Activated CD8-positive, alpha-beta memory T cell treated with anti-CD3 and anti-CD28 coated beads for 48 hours (primary cell): ENCODE measurements at regions not wholly inside any gene's neighbourhood (a gene's known extent, or its start where the extent isn't known, plus 50 kb on each side); places are given as distances from the start of the nearest gene placed in this dataset.
"Not testable (repeated sequence)": the region's sequence is repeated elsewhere in the genome, so short reads cannot be mapped to it uniquely, and the experiment has no call there.

ENCODE experiments used
- DNase-seq, 3 experiments: peaks; one replicate each; pipeline ENCODE4 v3.0.0-alpha.2; 2020; ENCODE audit warnings: low read depth in 2 of 3, low spot score in 2 of 3

- no peak for DNase-seq
Measured at GRCh38 chr13:24617256-24618010, 62.8 kb upstream of the ATP12A start.

DNA sequence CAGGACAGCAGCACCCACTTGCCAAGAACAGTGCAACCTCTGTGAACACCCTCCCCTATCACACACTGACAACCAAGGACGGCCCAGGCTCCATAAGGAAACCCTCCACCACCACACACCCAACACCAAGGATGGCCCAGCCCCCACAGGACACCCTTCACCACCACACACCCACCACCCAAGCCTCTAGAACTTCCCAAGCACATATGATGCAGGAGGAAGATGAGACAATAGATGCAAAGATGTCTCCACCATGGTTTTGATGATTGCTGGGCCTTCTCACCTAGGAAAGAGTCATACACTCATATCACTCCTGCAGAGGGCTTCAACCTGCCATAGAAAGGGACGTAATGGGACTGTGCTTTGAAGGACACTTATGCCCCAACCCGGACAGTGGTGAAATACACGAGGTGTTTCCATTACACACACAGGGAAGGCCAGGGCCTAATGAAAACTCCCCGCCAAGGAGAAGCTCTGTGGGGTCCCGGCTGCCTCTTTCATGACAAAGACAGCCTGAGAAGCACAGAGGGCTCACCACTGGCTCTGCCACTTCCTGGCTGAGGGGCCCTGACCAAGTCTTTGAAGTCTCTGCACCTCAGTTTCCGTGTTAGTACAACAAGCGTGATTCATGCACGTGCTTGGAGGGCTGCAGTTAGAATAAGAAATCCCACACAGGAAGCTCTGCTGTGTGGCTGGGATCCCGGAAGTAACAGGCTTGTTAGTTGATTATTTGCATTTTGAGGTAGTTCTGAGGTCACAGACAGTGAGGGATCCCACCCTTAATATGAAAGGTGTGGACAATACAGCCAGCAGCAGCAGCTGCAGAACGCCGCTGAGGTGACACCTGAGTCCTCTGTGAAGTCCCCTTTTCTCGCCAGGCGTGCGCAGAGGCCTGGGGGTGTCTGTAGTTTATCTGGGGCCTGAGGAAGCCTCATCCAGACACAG lies 61.9 kb upstream of the ATP12A start:
- DNase-seq = peak in 2 of 3 experiments; percentile 57 to 61

DNA sequence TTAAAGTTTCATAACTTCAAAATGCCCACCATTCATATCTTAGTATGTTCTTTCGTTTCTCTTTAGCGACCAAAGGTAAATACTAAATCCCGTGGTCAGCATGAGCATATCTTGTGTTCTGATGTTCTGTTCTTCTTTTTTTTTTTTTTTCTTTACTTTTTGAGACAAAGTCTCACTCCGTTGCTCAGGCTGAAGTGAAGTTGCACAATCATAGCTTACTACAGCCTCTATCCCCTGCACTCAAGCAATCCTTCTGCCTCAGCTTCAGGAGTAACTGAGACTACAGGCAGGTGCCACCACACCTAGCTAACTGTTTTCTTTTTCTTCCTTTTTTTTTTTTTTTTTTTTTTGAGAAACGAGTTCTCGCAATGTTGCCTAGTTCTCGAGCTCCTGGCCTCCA lies 60.9 kb upstream of the ATP12A start:
- DNase-seq = no peak

GRCh38 chr13:24622481-24623148 lies 57.6 kb upstream of the ATP12A start:
- DNase-seq = not testable (repeated sequence)

- DNase-seq = no peak
Measured at GRCh38 chr13:24623149-24623665, 57.0 kb upstream of the ATP12A start.

DNA sequence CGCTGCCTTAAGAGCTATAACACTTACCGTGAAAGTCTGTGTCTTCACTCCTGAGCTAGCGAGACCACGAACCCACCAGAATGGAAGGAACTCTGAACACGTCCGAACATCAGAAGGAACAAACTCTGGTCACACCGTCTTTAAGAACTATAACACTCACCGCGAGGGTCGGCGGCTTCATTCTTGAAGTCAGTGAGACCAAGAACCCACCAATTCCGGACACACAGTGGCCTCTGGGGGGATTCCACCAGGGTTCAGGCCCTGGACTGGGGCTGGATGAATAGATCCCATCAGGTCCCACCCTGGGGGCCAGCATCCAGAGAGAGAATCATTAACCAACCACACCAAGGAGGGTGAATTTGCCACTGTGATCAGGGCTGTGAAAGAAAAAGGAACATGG lies 55.8 kb upstream of the ATP12A start:
- DNase-seq = no peak

GRCh38 chr13:24624801-24625231 lies 55.4 kb upstream of the ATP12A start:
- no peak for DNase-seq

- DNase-seq = no peak
Measured at GRCh38 chr13:24625331-24625731, 54.9 kb upstream of the ATP12A start.

DNA sequence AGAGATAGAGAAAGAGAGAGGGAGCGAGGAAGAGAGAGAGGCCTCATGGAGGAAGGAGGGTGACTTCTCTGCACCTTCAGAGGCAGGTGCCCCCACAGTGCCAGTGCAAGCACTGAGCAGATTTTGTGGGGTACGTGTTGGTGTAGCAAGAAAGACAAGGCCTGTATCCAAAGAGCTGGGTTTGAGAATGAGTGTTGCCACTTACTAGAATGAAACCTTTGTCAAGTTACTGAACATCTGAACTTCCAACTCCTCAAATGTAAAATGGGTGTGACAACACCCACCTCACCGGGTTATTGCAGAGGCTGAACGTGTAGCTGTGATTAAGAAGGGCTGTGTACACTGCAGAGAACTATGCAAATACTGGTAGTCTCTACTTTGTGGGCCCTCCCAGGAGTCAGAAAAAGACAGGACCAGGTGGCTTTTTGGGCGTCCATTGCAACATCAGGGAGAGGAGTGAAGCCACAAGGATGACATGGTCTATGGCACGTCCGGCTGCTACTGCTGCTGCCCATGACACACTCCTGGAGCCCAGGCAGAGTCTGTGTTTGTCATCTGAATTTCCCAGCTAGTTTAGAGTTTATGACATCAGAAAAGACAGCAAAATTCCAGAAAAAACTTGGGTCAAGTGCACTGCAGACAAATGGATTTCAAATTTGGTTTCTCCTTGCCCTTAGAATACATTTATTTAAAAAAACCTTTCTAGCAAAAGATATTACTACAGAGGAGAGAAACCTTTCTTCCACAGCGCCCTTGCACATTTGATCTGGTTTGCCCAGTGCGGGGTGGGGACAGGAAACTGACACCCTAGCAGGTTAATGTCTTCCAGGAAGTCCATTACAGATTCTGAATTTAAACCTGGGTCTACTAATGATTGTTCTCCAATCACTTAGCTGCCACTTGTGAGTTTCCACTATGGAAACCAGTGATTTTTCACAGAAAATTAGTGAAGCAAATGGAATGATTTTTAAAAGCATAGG lies 54.0 kb upstream of the ATP12A start:
- DNase-seq = no peak

DNA sequence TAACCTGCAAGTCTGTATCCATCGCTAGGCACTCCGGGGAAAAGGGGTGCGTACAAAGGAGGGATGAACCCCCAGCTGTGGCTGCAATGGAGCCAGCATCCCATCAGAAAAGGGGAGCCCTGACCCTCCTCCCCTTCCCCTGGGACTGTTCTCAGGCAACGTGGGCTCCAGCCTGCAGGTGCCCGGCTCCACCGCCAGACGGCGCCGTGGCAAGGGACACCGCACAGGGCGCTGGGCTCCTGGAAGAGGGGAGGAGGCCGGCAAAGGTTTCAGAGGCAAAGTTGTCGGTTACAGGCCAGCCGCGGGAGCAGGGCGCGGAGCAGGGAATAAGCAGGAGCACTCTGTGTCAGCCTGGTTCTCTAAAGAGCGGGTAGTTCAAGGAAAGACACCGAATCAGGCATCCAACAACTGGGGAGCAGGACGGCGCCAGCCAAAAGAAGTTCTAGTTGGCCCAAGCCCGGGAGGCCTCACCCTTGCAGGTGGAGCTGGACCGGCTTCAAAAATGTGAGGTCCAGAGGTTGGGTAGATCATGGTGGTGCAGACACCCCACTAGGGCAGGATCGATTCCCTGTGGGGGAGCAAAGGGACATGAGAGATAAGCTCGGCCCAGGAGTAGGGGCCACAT lies 53.0 kb upstream of the ATP12A start:
- no peak for DNase-seq

DNA sequence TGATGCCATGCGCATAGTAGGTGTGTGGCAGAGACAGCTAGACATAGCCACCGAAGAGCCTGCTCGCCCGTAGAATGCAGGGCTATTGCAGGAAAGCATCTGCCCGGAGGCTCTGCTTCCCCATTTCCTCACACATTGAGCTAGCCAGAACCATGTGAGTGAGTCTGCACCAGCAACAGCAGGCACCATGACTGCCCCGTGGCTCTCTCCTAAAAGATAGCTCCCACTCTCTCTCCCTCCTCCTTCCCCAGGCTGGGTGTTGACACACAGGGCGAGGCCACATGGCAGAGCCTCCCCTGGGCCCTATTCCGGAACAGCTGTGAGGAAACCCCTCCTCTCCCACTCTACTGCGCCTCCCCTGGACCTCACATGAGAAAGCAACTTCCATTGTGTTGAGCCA lies 52.3 kb upstream of the ATP12A start:
- no peak for DNase-seq

DNA sequence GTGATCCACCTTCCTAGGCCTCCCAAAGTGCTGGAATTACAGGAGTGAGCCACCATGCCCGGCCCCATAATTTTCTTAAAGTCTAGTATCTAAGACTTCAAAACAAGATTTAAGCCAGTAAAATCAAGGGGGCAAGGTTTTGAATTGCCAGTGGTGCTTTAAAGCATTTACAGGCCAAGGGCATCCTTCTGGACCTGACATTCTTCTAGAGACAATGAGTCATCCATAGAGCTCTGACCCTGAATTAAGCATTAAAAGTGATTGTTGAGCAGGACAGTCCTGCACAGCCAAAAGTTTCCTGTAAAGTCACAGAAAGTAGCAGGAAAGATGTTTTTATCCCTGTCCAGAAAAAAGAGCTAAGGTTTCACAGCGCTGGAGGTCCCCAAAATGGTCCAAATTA lies 50.9 kb upstream of the ATP12A start:
- no peak for DNase-seq

- DNase-seq = no peak
Measured at GRCh38 chr13:24630121-24630520, 50.1 kb upstream of the ATP12A start.
